HG03060 (cell line): ENCODE measurements at regions not wholly inside any gene's neighbourhood (a gene's known extent, or its start where the extent isn't known, plus 50 kb on each side); places are given as distances from the start of the nearest gene placed in this dataset.

ENCODE experiments used
- ATAC-seq: cut with Tn5 transposase; IDR thresholded peaks from one replicate; pipeline ENCODE4 v1.9.1; 2021; ENCODE audit warnings: low read depth, moderate number of reproducible peaks; ENCODE audit not compliant: unreplicated experiment

- ATAC-seq = no peak
These were observed 664.5 kb upstream of the NR5A2 start for GRCh38 chr1:199362996-199363395.

GRCh38 chr1:199373139-199373538, 654.4 kb upstream of the NR5A2 start:
- no peak for ATAC-seq

GRCh38 chr1:199377211-199377610, 650.3 kb upstream of the NR5A2 start:
- no peak for ATAC-seq

- no peak for ATAC-seq
These were observed 643.7 kb upstream of the NR5A2 start for GRCh38 chr1:199383793-199384192.

GRCh38 chr1:199394856-199395255, 632.7 kb upstream of the NR5A2 start:
- ATAC-seq = no peak

- ATAC-seq = no peak
These were observed 631.1 kb upstream of the NR5A2 start for GRCh38 chr1:199396456-199396855.

- peak; percentile 62 for ATAC-seq
These were observed 627.4 kb upstream of the NR5A2 start for GRCh38 chr1:199399996-199400724.

GRCh38 chr1:199403531-199404116, 623.9 kb upstream of the NR5A2 start:
- ATAC-seq = no peak

- no peak for ATAC-seq
These were observed 623.3 kb upstream of the NR5A2 start for GRCh38 chr1:199404191-199404590.

GRCh38 chr1:199404976-199405375, 622.5 kb upstream of the NR5A2 start:
- no peak for ATAC-seq

- ATAC-seq = no peak
These were observed 621.8 kb upstream of the NR5A2 start for GRCh38 chr1:199405634-199406196.

GRCh38 chr1:199410462-199410861, 617.0 kb upstream of the NR5A2 start:
- no peak for ATAC-seq

- no peak for ATAC-seq
These were observed 616.0 kb upstream of the NR5A2 start for GRCh38 chr1:199411506-199411905.

GRCh38 chr1:199422206-199422605, 605.3 kb upstream of the NR5A2 start:
- no peak for ATAC-seq

- ATAC-seq = no peak
These were observed 579.6 kb upstream of the NR5A2 start for GRCh38 chr1:199447906-199448305.

GRCh38 chr1:199448646-199449045, 578.9 kb upstream of the NR5A2 start:
- ATAC-seq = no peak

GRCh38 chr1:199449221-199449620, 578.3 kb upstream of the NR5A2 start:
- ATAC-seq = no peak

GRCh38 chr1:199449681-199450080, 577.8 kb upstream of the NR5A2 start:
- no peak for ATAC-seq

GRCh38 chr1:199452627-199453026, 574.9 kb upstream of the NR5A2 start:
- ATAC-seq = no peak

- no peak for ATAC-seq
These were observed 573.8 kb upstream of the NR5A2 start for GRCh38 chr1:199453723-199454122.

GRCh38 chr1:199460933-199461332, 566.6 kb upstream of the NR5A2 start:
- ATAC-seq = no peak

GRCh38 chr1:199463521-199464127, 563.9 kb upstream of the NR5A2 start:
- no peak for ATAC-seq
